Pancreas (tissue), 10 donors: ENCODE measurements at regions not wholly inside any gene's neighbourhood (a gene's known extent, or its start where the extent isn't known, plus 50 kb on each side); places are given as distances from the start of the nearest gene placed in this dataset.

Experiments
- ATAC-seq, 4 donors: fragments of 200-7000 bp; cut with Tn5 transposase; one replicate each; pipeline versions ENCODE4 v1.8.0 to v1.9.1; 2020; ENCODE audit warnings: mild to moderate bottlenecking in 4 of 4, moderate library complexity in 4 of 4
- DNase-seq, 6 donors: peaks; one replicate each; pipeline ENCODE4 v3.0.0-alpha.2; 2020
- FAIRE-seq: peaks from 2 replicates; lab custom pipeline; 2012; peaks lifted over from hg19 to GRCh38; lab: Jason Lieb, UNC
- H3K27ac ChIP-seq, 4 donors: fragments of 200-600 bp; sonication (generic); 1 replicate in 3 of 4; 2 replicates in 1 of 4; pipeline versions ENCODE4 v1.5.0 to v1.8.0; 2020
- H3K27me3 ChIP-seq, 4 donors: fragments of 200-600 bp; one replicate each; pipeline ENCODE4 v1.8.0; 2021
- H3K36me3 ChIP-seq, 3 donors: fragments of 200-600 bp; sonication (generic) in 1 of 3; one replicate each; pipeline versions ENCODE4 v1.5.0 to v1.8.0; 2020 to 2021
- H3K4me1 ChIP-seq, 3 donors: fragments of 200-600 bp; one replicate each; pipeline ENCODE4 v1.8.0; 2021
- H3K4me3 ChIP-seq, 4 donors: fragments of 200-600 bp; sonication (generic) in 2 of 4; one replicate each; pipeline versions ENCODE4 v1.5.0 to v1.8.0; 2020 to 2021
- H3K9me3 ChIP-seq, 4 donors: fragments of 200-600 bp; one replicate each; pipeline ENCODE4 v1.8.0; 2021
- CTCF ChIP-seq, 4 donors: fragments of 200-600 bp; sonication (generic) in 3 of 4; IDR thresholded peaks; one replicate each; pipeline versions ENCODE4 v1.5.0 to v1.8.0; 2021; ENCODE audit warnings: antibody characterized with exemption in 4 of 4
- WGBS, 2 donors: extraction: QIAGEN DNeasy Blood & Tissue Kit; methylation state at CpG; one replicate each; pipeline ENCODE4 v1.1.7; 2013; 5-methylcytosine and 5-hydroxymethylcytosine counted together
- intact Hi-C, 3 donors: fragments of 100-400 bp; cut with DNase I; formaldehyde crosslinking; loops; one replicate each; pipeline versions ENCODE4 v1.11.1 to v1.14.2; 2022
- donor health status: healthy with polysubstance abuse.
- donor health status: DM: no; HTN: no; CAD: no; lungs with moderate emphysema.
- donor health status: DM: no; HTN: no; CAD: no.
- donor health status: control.
- donor health status: control.
- donor health status: Bipolar disorder and iron deficiency.
- donor health status: DM: yes; HTN: yes; CAD: no.
- donor health status: DM: no; HTN: no; CAD: no.
- donor health status: DM: no; HTN: no; CAD: no.
- donor health status: DM: yes; HTN: yes; CAD: no.

- H3K27me3 ChIP-seq: no peaks in the 10 kb centered on the region
- 35 to 43% methylated on average over 4 of the region's 4 CpGs for WGBS, 2 donors
- H3K4me3 ChIP-seq: no peak overlapping the region
- DNase-seq: no peak
- TF ChIP-seq CTCF (IDR thresholded peaks at IDR 0.05): no peak
- H3K4me1 ChIP-seq: no peaks in the 10 kb centered on the region
- H3K9me3 ChIP-seq: no peaks in the 10 kb centered on the region
- no peak for FAIRE-seq
- no peak overlapping the region for H3K27ac ChIP-seq
- no peak for ATAC-seq
- no peaks in the 10 kb centered on the region for H3K36me3 ChIP-seq
- intact Hi-C loops: no loop called here
These were observed 576.9 kb downstream of the OTOL1 start for GRCh38 chr3:162073422-162073975.

DNA sequence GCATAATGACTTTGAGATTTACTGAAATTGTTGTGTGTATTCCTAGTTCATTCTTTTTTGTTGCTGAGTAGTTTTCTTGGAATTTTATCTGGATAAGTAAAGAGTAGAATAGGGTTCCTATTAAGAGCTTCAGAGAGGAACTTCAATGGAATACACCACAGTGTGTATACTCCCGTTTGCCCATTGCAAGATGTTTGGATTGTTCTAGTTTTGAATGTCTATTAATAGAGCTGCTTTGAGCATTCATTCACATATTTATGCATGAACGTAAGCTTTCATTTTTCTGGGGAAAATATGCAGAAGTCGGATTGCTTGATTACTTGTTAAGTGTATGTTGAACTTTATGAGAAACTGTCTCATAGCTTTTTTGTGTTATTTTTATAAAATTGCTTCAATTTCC, 580.5 kb downstream of the OTOL1 start:
- Histone ChIP-seq H3K27me3 (no peaks in the 10 kb centered on the region), H3K4me1 (no peaks in the 10 kb centered on the region), H3K36me3 (no peaks in the 10 kb centered on the region), H3K4me3 (no peak overlapping the region), H3K9me3 (no peaks in the 10 kb centered on the region), H3K27ac (no peak overlapping the region)
- intact Hi-C loops: no loop called here
- 49 to 68% methylated on average over 3 of the region's 3 CpGs for WGBS, 2 donors
- no peak for FAIRE-seq
- no peak for TF ChIP-seq CTCF (IDR thresholded peaks at IDR 0.05)
- DNase-seq: no peak
- no peak for ATAC-seq

- no peaks in the 10 kb centered on the region for H3K9me3 ChIP-seq
- H3K36me3 ChIP-seq: no peaks in the 10 kb centered on the region
- no peak overlapping the region for H3K4me3 ChIP-seq
- intact Hi-C loops: no loop called here
- TF ChIP-seq CTCF (IDR thresholded peaks at IDR 0.05): no peak
- 57 to 68% methylated on average over 5 of the region's 5 CpGs for WGBS, 2 donors
- no peak for DNase-seq
- ATAC-seq: no peak
- H3K27me3 ChIP-seq: no peaks in the 10 kb centered on the region
- no peak for FAIRE-seq
- no peak overlapping the region for H3K27ac ChIP-seq
- no peaks in the 10 kb centered on the region for H3K4me1 ChIP-seq
These were observed 585.9 kb downstream of the OTOL1 start for GRCh38 chr3:162082516-162082915.

DNA sequence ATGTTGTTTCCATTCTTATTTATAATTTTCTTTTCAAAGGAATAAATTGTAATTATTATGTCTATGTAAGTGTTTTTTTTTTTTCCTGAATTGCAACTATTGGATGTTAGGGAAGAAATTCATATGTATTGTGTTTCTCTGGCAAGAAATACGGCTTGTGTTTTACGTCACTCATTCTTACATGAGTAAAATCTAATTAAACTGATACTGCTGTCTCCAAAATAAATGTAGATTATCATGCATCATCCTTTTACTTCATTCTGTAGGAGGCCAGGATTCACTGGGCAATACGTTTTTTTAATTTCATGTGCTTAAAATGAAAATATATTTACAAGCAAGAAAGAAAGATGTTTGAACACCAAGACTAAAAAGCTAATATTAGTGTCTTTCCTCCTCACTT, 590.8 kb downstream of the OTOL1 start:
- Histone ChIP-seq H3K4me1 (no peaks in the 10 kb centered on the region), H3K27me3 (no peaks in the 10 kb centered on the region), H3K27ac (no peak overlapping the region), H3K4me3 (no peak overlapping the region), H3K9me3 (no peaks in the 10 kb centered on the region), H3K36me3 (no peaks in the 10 kb centered on the region)
- ATAC-seq (no peak), DNase-seq (no peak), FAIRE-seq (no peak)
- 50 to 53% methylated on average over 3 of the region's 3 CpGs for WGBS, 2 donors
- TF ChIP-seq CTCF (IDR thresholded peaks at IDR 0.05): no peak
- intact Hi-C loops: no loop called here

DNA sequence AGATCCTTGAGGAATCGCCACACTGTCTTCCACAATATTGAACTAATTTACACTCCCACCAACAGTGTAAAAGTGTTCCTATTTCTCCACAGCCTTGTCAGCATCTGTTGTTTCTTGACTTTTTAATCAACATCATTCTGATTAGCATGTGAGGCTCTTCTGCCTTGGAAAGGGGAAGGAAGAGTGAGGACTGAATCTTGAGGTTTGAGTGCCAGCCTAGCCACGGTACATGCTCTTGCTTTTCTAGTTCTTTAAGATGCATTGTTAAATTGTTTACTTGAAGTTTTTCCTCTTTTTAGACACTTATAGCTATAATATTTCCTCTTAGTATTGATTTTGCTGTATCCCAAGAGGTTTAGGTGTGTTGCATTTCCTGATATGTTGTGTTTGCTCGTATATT, 596.1 kb downstream of the OTOL1 start:
- no peaks in the 10 kb centered on the region for H3K9me3 ChIP-seq
- FAIRE-seq (no peak), ATAC-seq (no peak), DNase-seq (no peak)
- no peak overlapping the region for H3K27ac ChIP-seq
- intact Hi-C loops: no loop called here
- H3K36me3 ChIP-seq: no peaks in the 10 kb centered on the region
- H3K27me3 ChIP-seq: no peaks in the 10 kb centered on the region
- WGBS, 2 donors: 38 to 48% methylated on average over 3 of the region's 3 CpGs
- no peak for TF ChIP-seq CTCF (IDR thresholded peaks at IDR 0.05)
- no peaks in the 10 kb centered on the region for H3K4me1 ChIP-seq
- no peak overlapping the region for H3K4me3 ChIP-seq
